ENCODE measurements at regions not wholly inside any gene's neighbourhood (a gene's known extent, or its start where the extent isn't known, plus 50 kb on each side); places are given as distances from the start of the nearest gene placed in this dataset.

DNA sequence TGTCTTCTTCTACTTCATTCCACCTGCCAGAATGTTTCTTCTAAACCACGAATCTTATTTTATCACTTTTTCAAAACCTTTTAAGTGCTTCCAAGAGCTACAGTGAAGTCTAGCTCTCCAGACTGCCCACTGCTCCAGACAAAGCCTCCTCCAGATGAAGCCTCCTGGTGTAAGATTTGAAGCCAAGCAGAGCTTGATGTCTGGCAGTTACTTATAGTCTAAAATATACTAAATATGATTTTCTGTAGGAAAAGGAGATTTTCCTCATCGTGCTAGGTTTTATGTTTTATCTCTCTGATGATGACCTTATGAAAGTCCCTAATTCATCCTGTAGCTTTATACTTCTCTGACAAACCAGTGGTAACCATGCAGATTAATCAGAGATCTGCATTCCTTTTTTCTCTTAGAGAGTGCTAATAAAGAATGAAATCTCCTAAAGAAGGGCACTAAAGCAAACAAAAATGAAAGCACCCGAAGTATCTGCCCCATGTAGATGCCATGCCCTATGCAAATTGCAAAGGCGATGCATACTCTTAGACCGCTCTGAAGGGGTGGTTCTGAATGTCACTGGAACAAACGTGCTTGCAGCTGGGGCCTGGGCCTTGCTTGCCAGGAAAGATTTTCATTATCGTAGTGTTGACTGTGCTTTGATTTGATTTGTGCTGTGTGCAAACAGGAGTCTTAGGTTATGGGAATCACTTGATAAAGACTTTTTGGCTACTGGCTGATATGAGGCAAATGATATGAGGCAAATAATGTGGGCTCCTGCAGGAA lies 314.2 kb downstream of the PID1 start:
- TF ChIP-seq, protein P1, sequence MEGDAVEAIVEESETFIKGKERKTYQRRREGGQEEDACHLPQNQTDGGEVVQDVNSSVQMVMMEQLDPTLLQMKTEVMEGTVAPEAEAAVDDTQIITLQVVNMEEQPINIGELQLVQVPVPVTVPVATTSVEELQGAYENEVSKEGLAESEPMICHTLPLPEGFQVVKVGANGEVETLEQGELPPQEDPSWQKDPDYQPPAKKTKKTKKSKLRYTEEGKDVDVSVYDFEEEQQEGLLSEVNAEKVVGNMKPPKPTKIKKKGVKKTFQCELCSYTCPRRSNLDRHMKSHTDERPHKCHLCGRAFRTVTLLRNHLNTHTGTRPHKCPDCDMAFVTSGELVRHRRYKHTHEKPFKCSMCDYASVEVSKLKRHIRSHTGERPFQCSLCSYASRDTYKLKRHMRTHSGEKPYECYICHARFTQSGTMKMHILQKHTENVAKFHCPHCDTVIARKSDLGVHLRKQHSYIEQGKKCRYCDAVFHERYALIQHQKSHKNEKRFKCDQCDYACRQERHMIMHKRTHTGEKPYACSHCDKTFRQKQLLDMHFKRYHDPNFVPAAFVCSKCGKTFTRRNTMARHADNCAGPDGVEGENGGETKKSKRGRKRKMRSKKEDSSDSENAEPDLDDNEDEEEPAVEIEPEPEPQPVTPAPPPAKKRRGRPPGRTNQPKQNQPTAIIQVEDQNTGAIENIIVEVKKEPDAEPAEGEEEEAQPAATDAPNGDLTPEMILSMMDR (IDR thresholded peaks at IDR 0.05; ENCODE audit: borderline replicate concordance, insufficient read depth, low read depth, low read length) = no peak
- no peak overlapping the region for H3K4me3 ChIP-seq (ENCODE audit: low read depth, low read length)

DNA sequence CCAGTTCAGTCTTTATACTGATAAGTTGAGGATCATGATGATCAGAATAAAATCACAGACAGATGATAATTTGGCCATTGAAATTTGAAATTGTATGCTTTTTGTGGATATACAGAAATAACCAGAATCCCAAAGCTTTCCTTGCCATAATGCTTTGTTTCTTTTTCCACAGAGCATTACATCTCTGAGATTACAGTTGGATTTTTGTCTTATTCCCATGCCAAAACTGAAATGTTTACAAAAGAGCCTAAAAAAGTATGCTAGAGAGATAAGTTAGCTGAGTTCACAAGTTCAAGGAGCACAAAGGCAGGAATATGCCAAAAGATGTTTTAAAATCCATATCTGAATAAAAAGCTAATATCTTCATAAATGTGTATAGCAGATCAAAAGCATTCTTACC lies 321.3 kb downstream of the PID1 start:
- H3K4me3 ChIP-seq (ENCODE audit: low read depth, low read length) = no peak overlapping the region
- TF ChIP-seq, protein P1 (IDR thresholded peaks at IDR 0.05; ENCODE audit: borderline replicate concordance, insufficient read depth, low read depth, low read length) = no peak

DNA sequence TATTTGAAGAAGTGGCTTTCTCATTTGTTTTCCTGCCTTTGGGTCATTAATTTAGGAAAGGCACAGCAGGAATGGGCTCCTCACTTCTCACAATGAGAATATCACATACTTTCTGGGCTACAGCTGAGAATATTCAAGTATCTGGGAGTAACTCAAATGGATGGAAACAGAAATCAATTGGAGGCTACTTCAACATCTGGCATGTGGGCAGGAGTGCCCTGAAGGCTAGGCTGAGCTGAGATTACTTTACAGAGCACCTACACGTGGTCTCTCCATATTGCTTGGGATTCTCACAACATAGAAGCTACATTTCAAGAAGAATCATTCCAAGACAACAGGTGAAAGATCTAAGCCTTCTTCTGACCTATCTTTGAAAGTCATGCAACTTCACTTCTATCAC lies 325.4 kb downstream of the PID1 start:
- TF ChIP-seq, protein P1 (IDR thresholded peaks at IDR 0.05; ENCODE audit: borderline replicate concordance, insufficient read depth, low read depth, low read length) = no peak

DNA sequence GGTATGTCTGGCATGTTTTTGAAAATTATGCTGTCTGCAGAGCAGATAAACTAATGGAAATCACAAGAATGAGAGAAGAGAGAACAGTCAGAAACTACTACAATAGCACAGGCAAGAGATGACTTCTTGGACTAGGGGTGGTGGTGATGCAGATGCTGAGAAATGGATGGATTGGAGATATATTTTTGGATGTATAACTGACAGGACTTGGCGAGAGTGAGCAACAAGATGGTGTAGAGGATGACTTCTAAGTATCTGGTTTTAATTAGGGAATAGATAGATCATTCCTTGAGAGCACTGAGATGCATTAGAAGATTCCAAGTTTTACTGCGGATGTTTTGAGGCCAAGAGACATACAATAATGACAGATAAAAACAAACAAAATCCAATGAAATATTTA lies 328.2 kb downstream of the PID1 start:
- TF ChIP-seq, protein P1 (IDR thresholded peaks at IDR 0.05; ENCODE audit: borderline replicate concordance, insufficient read depth, low read depth, low read length) = no peak
- no peak overlapping the region for H3K4me3 ChIP-seq (ENCODE audit: low read depth, low read length)

More for the DNA sequence above, 325.4 kb downstream of the PID1 start:
- H3K4me3 ChIP-seq (ENCODE audit: low read depth, low read length) = no peak overlapping the region

DNA sequence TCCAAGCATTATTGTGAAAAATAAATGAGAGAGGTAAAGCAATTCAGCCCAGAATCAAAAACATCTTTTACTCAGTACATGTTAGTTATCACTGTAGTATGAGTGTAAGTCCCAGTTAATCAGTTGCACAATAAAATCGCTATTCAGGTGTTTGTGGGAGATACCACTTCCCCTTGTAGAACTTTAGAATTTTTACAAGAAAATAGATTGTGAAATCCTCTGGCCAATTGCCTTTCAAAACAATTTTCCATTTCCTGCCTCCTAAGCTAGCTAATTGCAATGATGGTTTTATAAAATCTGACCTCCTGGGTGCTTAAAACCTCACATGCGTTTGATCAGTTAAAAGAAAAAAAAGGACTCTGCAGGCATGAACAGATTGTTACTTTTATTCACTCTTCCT lies 332.5 kb downstream of the PID1 start:
- TF ChIP-seq, protein P1 (IDR thresholded peaks at IDR 0.05; ENCODE audit: borderline replicate concordance, insufficient read depth, low read depth, low read length) = no peak
- H3K4me3 ChIP-seq (ENCODE audit: low read depth, low read length) = no peak overlapping the region

DNA sequence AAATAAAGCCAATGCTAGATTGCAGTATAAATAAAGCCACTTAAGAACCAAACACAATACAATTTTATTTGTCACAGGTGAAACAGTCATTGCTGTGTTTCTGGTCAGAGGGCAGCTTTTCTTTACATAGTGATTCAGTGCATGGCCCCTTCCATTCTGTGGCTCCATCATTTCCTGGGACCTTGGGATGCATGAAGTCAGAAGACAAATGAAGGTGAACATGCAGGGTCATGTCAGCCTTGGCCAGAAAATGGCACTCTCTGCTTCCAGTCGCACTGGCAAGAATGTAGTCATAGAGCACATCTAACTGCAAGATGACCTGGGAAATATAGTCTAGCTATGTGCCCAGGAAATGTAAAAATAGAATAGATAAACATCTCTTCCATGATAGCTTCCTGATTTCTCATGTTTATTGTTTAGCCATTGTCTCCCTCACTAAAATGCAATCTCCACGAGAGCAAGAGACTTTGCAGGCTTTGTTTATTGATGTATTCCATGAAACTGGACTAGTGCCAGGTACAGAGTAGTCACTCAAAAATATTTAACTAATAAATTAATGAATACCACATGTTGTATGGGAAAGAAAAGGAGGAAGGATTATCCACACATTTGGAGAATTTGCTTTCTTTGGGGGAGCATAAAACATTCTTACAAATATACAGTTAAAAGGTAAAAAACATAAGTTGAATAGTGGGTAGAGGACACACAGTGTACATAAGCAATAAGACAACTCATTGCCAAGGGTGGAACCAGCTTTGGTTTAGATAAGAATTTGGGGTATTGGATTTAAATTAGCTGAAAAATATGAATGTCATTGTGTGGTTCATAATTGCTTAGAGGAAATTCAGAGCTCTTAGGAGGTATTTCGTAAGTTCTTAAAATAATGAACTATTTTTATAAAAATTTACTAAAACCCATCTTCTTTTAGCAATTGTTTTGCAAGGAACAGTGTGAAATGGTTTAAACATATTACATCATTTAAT lies 343.8 kb downstream of the PID1 start:
- H3K4me3 ChIP-seq (ENCODE audit: low read depth, low read length) = no peak overlapping the region
- TF ChIP-seq, protein P1 (IDR thresholded peaks at IDR 0.05; ENCODE audit: borderline replicate concordance, insufficient read depth, low read depth, low read length) = no peak

Measured in GM12875 (cell line).